ENCODE measurements at regions not wholly inside any gene's neighbourhood (a gene's known extent, or its start where the extent isn't known, plus 50 kb on each side); places are given as distances from the start of the nearest gene placed in this dataset.
"Not testable (repeated sequence)": the region's sequence is repeated elsewhere in the genome, so short reads cannot be mapped to it uniquely, and the experiment has no call there.

GRCh38 chr2:120539937-120540718 is 194.2 kb downstream of the INHBB start:
- DNase-seq = no peak

GRCh38 chr2:120540719-120541552 is 194.7 kb upstream of the GLI2 start:
- DNase-seq = no peak

GRCh38 chr2:120541553-120541932 is 194.1 kb upstream of the GLI2 start:
- no peak for DNase-seq

GRCh38 chr2:120541972-120542670 is 193.5 kb upstream of the GLI2 start:
- DNase-seq = no peak

- no peak for DNase-seq
Measured at GRCh38 chr2:120542911-120543527, 192.6 kb upstream of the GLI2 start.

GRCh38 chr2:120543899-120544298 is 191.8 kb upstream of the GLI2 start:
- DNase-seq = no peak

- no peak for DNase-seq
Measured at GRCh38 chr2:120544522-120544921, 191.1 kb upstream of the GLI2 start.

- DNase-seq = not testable (repeated sequence)
Measured at GRCh38 chr2:120545007-120545406, 190.7 kb upstream of the GLI2 start.

GRCh38 chr2:120545521-120546047 is 190.1 kb upstream of the GLI2 start:
- DNase-seq = no peak

- no peak for DNase-seq
Measured at GRCh38 chr2:120546048-120546864, 189.4 kb upstream of the GLI2 start.

GRCh38 chr2:120546865-120547390 is 188.7 kb upstream of the GLI2 start:
- no peak for DNase-seq

- DNase-seq = no peak
Measured at GRCh38 chr2:120547662-120548061, 188.0 kb upstream of the GLI2 start.

GRCh38 chr2:120548627-120549608 is 186.8 kb upstream of the GLI2 start:
- no peak for DNase-seq

- no peak for DNase-seq
Measured at GRCh38 chr2:120549841-120550240, 185.8 kb upstream of the GLI2 start.

- no peak for DNase-seq
Measured at GRCh38 chr2:120550282-120550681, 185.4 kb upstream of the GLI2 start.

GRCh38 chr2:120550893-120551446 is 184.7 kb upstream of the GLI2 start:
- DNase-seq = no peak

- no peak for DNase-seq
Measured at GRCh38 chr2:120551522-120551921, 184.1 kb upstream of the GLI2 start.

GRCh38 chr2:120552079-120552478 is 183.6 kb upstream of the GLI2 start:
- DNase-seq = no peak

GRCh38 chr2:120552800-120553481 is 182.7 kb upstream of the GLI2 start:
- no peak for DNase-seq

All from SHP77 (cell line).